ENCODE measurements at regions not wholly inside any gene's neighbourhood (a gene's known extent, or its start where the extent isn't known, plus 50 kb on each side); places are given as distances from the start of the nearest gene placed in this dataset.
"Not testable (repeated sequence)": the region's sequence is repeated elsewhere in the genome, so short reads cannot be mapped to it uniquely, and the experiment has no call there.

DNA sequence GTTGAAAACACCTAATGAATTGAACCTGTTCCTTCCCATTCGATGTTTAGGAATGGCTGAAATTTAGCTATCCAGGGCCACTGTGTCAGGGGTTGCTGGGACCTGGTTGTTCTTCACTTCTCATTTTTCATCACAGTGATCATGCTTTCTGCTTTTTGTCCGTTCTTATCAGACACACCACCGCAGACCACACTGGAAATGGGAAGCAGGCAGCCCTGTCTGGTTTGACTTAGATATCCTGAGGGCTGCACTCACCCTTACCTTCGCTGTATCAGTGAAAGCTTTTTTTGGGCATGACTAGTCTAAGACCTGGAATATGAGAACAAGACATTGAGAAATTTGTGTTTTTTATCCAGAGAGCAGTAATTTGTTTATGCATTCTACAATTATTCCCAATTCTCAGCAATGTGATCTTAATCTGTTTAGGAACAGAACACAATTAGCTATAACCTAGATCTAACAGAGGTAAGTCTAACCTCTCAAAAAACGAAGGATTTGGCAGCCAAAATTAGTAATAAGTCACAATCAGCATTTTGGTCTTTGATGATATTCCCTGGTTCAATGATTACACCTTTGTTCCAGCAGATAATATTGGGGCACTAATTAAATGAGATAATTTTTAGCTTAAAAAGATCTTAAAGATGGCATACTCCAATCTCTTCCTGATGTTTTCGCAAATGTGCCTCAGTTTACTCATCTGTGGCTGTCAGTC lies 126.0 kb upstream of the GOT2 start:
- DNase-seq (ENCODE audit: low spot score in 2 of 2) = no peak
- Histone ChIP-seq H3K4me3 (no peak overlapping the region), H3K4me1 (no peaks in the 10 kb centered on the region), H3K27me3 (no peaks in the 10 kb centered on the region), H3K27ac (no peak overlapping the region), H3K9me3 (no peaks in the 10 kb centered on the region), H3K36me3 (no peaks in the 10 kb centered on the region)
- 52% methylated on average over 6 of the region's 6 CpGs for WGBS
- TF ChIP-seq, protein P1, sequence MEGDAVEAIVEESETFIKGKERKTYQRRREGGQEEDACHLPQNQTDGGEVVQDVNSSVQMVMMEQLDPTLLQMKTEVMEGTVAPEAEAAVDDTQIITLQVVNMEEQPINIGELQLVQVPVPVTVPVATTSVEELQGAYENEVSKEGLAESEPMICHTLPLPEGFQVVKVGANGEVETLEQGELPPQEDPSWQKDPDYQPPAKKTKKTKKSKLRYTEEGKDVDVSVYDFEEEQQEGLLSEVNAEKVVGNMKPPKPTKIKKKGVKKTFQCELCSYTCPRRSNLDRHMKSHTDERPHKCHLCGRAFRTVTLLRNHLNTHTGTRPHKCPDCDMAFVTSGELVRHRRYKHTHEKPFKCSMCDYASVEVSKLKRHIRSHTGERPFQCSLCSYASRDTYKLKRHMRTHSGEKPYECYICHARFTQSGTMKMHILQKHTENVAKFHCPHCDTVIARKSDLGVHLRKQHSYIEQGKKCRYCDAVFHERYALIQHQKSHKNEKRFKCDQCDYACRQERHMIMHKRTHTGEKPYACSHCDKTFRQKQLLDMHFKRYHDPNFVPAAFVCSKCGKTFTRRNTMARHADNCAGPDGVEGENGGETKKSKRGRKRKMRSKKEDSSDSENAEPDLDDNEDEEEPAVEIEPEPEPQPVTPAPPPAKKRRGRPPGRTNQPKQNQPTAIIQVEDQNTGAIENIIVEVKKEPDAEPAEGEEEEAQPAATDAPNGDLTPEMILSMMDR (IDR thresholded peaks at IDR 0.05) = no peak
- TF ChIP-seq POLR2AphosphoS5 (IDR thresholded peaks at IDR 0.05) (no peak), POLR2A (IDR thresholded peaks at IDR 0.05) (no peak), EP300 (IDR thresholded peaks at IDR 0.05) (no peak)

DNA sequence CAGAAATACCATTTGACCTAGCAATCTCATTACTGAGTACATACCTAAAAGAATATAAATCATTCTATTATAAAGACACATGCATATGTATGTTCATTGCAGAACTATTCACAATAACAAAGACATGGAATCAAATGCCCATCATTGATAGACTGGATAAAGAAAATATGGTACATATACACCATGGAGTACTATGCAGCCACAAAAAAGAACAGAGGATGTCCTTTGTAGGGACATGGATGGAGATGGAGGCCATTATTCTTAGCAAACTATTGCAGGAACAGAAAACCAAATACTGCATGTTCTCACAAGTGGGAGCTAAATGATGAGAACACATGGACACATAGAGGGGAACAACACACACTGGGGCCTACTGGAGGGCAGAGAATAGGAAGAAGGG lies 124.5 kb upstream of the GOT2 start:
- not testable (repeated sequence) for DNase-seq (ENCODE audit: low spot score in 2 of 2); H3K9me3 ChIP-seq; H3K36me3 ChIP-seq; H3K4me1 ChIP-seq; H3K27me3 ChIP-seq; H3K27ac ChIP-seq; H3K4me3 ChIP-seq

DNA sequence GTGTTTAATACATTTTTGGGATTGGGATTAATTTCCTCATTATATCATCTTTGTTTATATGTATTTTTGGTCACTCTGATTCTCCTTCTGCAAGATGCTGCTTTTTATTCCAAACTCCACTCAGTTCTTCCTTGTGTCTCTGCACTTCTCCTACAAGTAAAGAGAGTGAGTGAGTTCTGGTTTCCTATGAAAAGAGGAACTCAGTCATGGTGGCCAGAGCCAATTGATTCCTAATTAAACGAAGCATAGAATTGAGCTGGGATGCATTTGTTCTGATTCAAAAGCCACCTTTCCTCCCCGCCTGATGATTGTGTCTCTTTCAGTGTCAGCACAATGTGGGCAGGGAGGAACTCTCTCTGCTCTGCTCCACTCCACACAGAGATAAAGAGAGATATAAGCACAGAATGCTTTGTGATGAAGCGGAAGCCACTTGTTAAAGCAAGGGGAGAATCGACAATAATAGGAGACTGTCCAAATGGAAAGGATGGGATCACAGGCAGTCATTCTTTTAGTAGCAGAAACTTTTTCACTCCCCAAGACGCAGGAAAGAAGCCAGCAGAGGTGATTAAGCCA lies 121.3 kb upstream of the GOT2 start:
- TF ChIP-seq POLR2AphosphoS5 (IDR thresholded peaks at IDR 0.05) (no peak), EP300 (IDR thresholded peaks at IDR 0.05) (no peak), POLR2A (IDR thresholded peaks at IDR 0.05) (no peak)
- TF ChIP-seq, protein P1 (IDR thresholded peaks at IDR 0.05) = no peak
- no peak overlapping the region for H3K27ac ChIP-seq
- 82% methylated on average over 5 of the region's 5 CpGs for WGBS

GRCh38 chr16:58853854-58854791 lies 120.0 kb upstream of the GOT2 start:
- no peak overlapping the region for H3K27ac ChIP-seq
- no peaks in the 10 kb centered on the region for H3K36me3 ChIP-seq
- no peaks in the 10 kb centered on the region for H3K9me3 ChIP-seq
- WGBS = 54% methylated on average over 6 of the region's 6 CpGs
- TF ChIP-seq EP300 (IDR thresholded peaks at IDR 0.05) (no peak), POLR2A (IDR thresholded peaks at IDR 0.05) (no peak), POLR2AphosphoS5 (IDR thresholded peaks at IDR 0.05) (no peak)
- TF ChIP-seq, protein P1 (IDR thresholded peaks at IDR 0.05) = no peak
- no peak for DNase-seq (ENCODE audit: low spot score in 2 of 2)
- H3K27me3 ChIP-seq = no peaks in the 10 kb centered on the region
- no peaks in the 10 kb centered on the region for H3K4me1 ChIP-seq
- no peak overlapping the region for H3K4me3 ChIP-seq

More for the DNA sequence above, 121.3 kb upstream of the GOT2 start:
- H3K27me3 ChIP-seq = no peaks in the 10 kb centered on the region
- no peak overlapping the region for H3K4me3 ChIP-seq
- H3K4me1 ChIP-seq = no peaks in the 10 kb centered on the region
- H3K36me3 ChIP-seq = no peaks in the 10 kb centered on the region
- DNase-seq (ENCODE audit: low spot score in 2 of 2) = no peak
- no peaks in the 10 kb centered on the region for H3K9me3 ChIP-seq

DNA sequence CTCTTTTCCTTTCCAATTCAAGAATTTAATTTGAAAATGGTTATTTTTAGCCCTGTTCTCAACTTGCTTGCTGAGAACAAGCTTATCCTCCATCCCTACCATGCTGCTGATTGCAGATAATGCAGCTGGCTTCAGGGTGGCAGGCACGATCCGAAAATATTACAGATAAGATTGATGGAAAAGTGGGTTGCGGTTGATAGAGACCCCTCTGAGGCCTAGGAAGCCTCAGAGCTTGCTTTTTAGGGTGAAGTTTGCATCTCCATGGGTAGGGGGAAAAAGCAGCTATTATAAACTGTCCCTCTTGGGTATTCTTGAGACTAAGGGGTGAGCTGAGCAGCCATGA lies 116.5 kb upstream of the GOT2 start:
- 89% methylated on average over 3 of the region's 3 CpGs for WGBS
- TF ChIP-seq POLR2AphosphoS5 (IDR thresholded peaks at IDR 0.05) (no peak), EP300 (IDR thresholded peaks at IDR 0.05) (no peak), POLR2A (IDR thresholded peaks at IDR 0.05) (no peak)
- TF ChIP-seq, protein P1 (IDR thresholded peaks at IDR 0.05) = no peak

More for the DNA sequence above, 116.5 kb upstream of the GOT2 start:
- Histone ChIP-seq H3K4me3 (no peak overlapping the region), H3K27me3 (no peaks in the 10 kb centered on the region), H3K9me3 (no peaks in the 10 kb centered on the region), H3K27ac (no peak overlapping the region), H3K4me1 (no peaks in the 10 kb centered on the region), H3K36me3 (no peaks in the 10 kb centered on the region)
- no peak for DNase-seq (ENCODE audit: low spot score in 2 of 2)
